PC-3 (cell line): ENCODE measurements at regions not wholly inside any gene's neighbourhood (a gene's known extent, or its start where the extent isn't known, plus 50 kb on each side); places are given as distances from the start of the nearest gene placed in this dataset.

Experiments used
- ATAC-seq: fragments of 200-7000 bp; cut with Tn5 transposase; 2 replicates; pipeline ENCODE4 v1.9.1; 2020; ENCODE audit warnings: mild to moderate bottlenecking, moderate library complexity
- BruUV-seq: library from RNA; stranded (reverse); fragments of 400-500 nt; replicated peaks from 2 replicates; lab custom pipeline; 2021; lab: Mats Ljungman, UMichigan
- CTCF ChIA-PET: fragments of 300-600 bp; sonication (Branson Sonifier 250); formaldehyde crosslinking; loops from one replicate; lab custom pipeline; 2022; ENCODE audit warnings: antibody characterized with exemption; lab: Charles Lee
- POLR2A ChIA-PET: fragments of 300-600 bp; sonication (Branson Sonifier 250); formaldehyde crosslinking; loops from one replicate; lab custom pipeline; 2022; ENCODE audit warnings: antibody characterized with exemption; ENCODE audit not compliant: unreplicated experiment; lab: Charles Lee
- DNase-seq: peaks from one replicate; pipeline ENCODE4 v3.0.0-alpha.2; 2015
- H2AFZ ChIP-seq: fragments of 300-600 bp; sonication (generic); 2 replicates; pipeline ENCODE4 v1.6.0; 2016; ENCODE audit warnings: antibody characterized with exemption, low read length
- H3F3A ChIP-seq: fragments of 300-600 bp; sonication (generic); one replicate; pipeline ENCODE4 v1.6.0; 2017; ENCODE audit warnings: antibody characterized with exemption, low read length, control low read depth, mild to moderate bottlenecking; ENCODE audit not compliant: unreplicated experiment
- H3K27ac ChIP-seq: fragments of 300-600 bp; sonication (generic); 2 replicates; pipeline ENCODE4 v1.5.1; 2016; ENCODE audit warnings: mild to moderate bottlenecking, low read length
- H3K27me3 ChIP-seq: fragments of 300-600 bp; sonication (generic); 2 replicates; pipeline ENCODE4 v1.6.1; 2016; ENCODE audit warnings: low read length, mixed read lengths
- H3K36me3 ChIP-seq: fragments of 300-600 bp; sonication (generic); 2 replicates; pipeline ENCODE4 v1.6.1; 2016; ENCODE audit warnings: low read depth, mixed run types, low read length, mixed read lengths
- H3K4me1 ChIP-seq: fragments of 300-600 bp; sonication (generic); 2 replicates; pipeline ENCODE4 v1.5.1; 2016; ENCODE audit warnings: low read length; ENCODE audit not compliant: insufficient read depth
- H3K4me2 ChIP-seq: fragments of 300-600 bp; sonication (generic); 2 replicates; pipeline ENCODE4 v1.6.0; 2016; ENCODE audit warnings: low read length
- H3K4me3 ChIP-seq: fragments of 300-600 bp; sonication (generic); 2 replicates; pipeline ENCODE4 v1.5.1; 2016; ENCODE audit warnings: mild to moderate bottlenecking, low read length, mixed read lengths
- H3K79me2 ChIP-seq: fragments of 300-600 bp; sonication (generic); 2 replicates; pipeline ENCODE4 v1.6.1; 2017; ENCODE audit warnings: low read length, mixed read lengths
- H3K9ac ChIP-seq: fragments of 300-600 bp; sonication (generic); 2 replicates; pipeline ENCODE4 v1.6.0; 2016; ENCODE audit warnings: mild to moderate bottlenecking, low read length
- H3K9me2 ChIP-seq: fragments of 300-600 bp; sonication (generic); replicated peaks from 2 replicates; pipeline ENCODE4 v1.6.1; 2016; ENCODE audit warnings: mixed run types, low read length, mixed read lengths
- H3K9me3 ChIP-seq: fragments of 300-600 bp; sonication (generic); 2 replicates; pipeline ENCODE4 v1.6.1; 2016; ENCODE audit warnings: low read length, mixed read lengths
- H4K20me1 ChIP-seq: fragments of 300-600 bp; sonication (generic); 2 replicates; pipeline ENCODE4 v1.6.1; 2016; ENCODE audit warnings: low read length, mixed read lengths
- CTCF ChIP-seq: fragments of 300-600 bp; sonication (generic); conservative IDR thresholded peaks from 2 replicates; pipeline ENCODE4 v1.5.1; 2017; ENCODE audit warnings: antibody characterized with exemption, low read depth, mild to moderate bottlenecking, low read length
- EZH2 ChIP-seq: fragments of 300-600 bp; sonication (generic); IDR thresholded peaks from one replicate; pipeline ENCODE4 v1.6.1; 2017; ENCODE audit warnings: antibody characterized with exemption, mild to moderate bottlenecking, low read length; ENCODE audit not compliant: unreplicated experiment
- EZH2phosphoT487 ChIP-seq: fragments of 300-600 bp; sonication (generic); IDR thresholded peaks from 2 replicates; pipeline ENCODE4 v1.6.1; 2018; ENCODE audit warnings: mild to moderate bottlenecking, antibody characterized with exemption, low read length, borderline replicate concordance
- intact Hi-C: fragments of 100-400 bp; cut with micrococcal nuclease; formaldehyde crosslinking; loops from 2 replicates; pipeline ENCODE4 v1.9.0; 2023

- intact Hi-C loops: no loop called here
- no peaks in the 10 kb centered on the region for H4K20me1 ChIP-seq
- H3K4me1 ChIP-seq: peaks cover 25% of the 10 kb centered on the region
- DNase-seq (no peak), ATAC-seq (no peak)
- no TSS peak for BruUV-seq
- no peaks in the 10 kb centered on the region for H3K36me3 ChIP-seq
- CTCF ChIA-PET: no interaction called here
- POLR2A ChIA-PET: no interaction called here
- H3K27me3 ChIP-seq: no peaks in the 10 kb centered on the region
- no peaks in the 10 kb centered on the region for H3K9me3 ChIP-seq
- peaks cover 4% of the 10 kb centered on the region for H3F3A ChIP-seq
- H3K27ac ChIP-seq: no peak overlapping the region
- no peak overlapping the region for H3K4me3 ChIP-seq
- no peak overlapping the region for H3K4me2 ChIP-seq
- no peaks in the 10 kb centered on the region for H3K9me2 ChIP-seq
- H2AFZ ChIP-seq: no peak overlapping the region
- TF ChIP-seq EZH2phosphoT487 (no peak), CTCF (no peak), EZH2 (no peak)
- no peak overlapping the region for H3K9ac ChIP-seq
- no peaks in the 10 kb centered on the region for H3K79me2 ChIP-seq
These were observed 128.9 kb downstream of the BANF2 start for GRCh38 chr20:17828598-17829144.

- no peak overlapping the region for H3K4me2 ChIP-seq
- no peaks in the 10 kb centered on the region for H3K79me2 ChIP-seq
- H4K20me1 ChIP-seq: no peaks in the 10 kb centered on the region
- no peaks in the 10 kb centered on the region for H3K36me3 ChIP-seq
- intact Hi-C loops: no loop called here
- DNase-seq: no peak
- no peaks in the 10 kb centered on the region for H3K27me3 ChIP-seq
- peaks cover 4% of the 10 kb centered on the region for H3F3A ChIP-seq
- no TSS peak for BruUV-seq
- H3K9me3 ChIP-seq: no peaks in the 10 kb centered on the region
- H2AFZ ChIP-seq: no peak overlapping the region
- no peak overlapping the region for H3K4me3 ChIP-seq
- H3K27ac ChIP-seq: no peak overlapping the region
- peaks cover 20% of the 10 kb centered on the region for H3K4me1 ChIP-seq
- no peaks in the 10 kb centered on the region for H3K9me2 ChIP-seq
- TF ChIP-seq CTCF: no peak
- no peak for TF ChIP-seq EZH2phosphoT487
- TF ChIP-seq EZH2: no peak
- ChIA-PET CTCF (no interaction called here), POLR2A (no interaction called here)
- ATAC-seq: no peak
- H3K9ac ChIP-seq: no peak overlapping the region
These were observed 128.2 kb downstream of the BANF2 start for GRCh38 chr20:17827759-17828559.

- H3K4me3 ChIP-seq: no peak overlapping the region
- H3F3A ChIP-seq: no peaks in the 10 kb centered on the region
- ChIA-PET CTCF (no interaction called here), POLR2A (no interaction called here)
- no peak overlapping the region for H3K9ac ChIP-seq
- H3K9me2 ChIP-seq: no peaks in the 10 kb centered on the region
- no peaks in the 10 kb centered on the region for H3K79me2 ChIP-seq
- ATAC-seq (no peak), DNase-seq (no peak)
- no peak overlapping the region for H3K4me2 ChIP-seq
- H3K9me3 ChIP-seq: no peaks in the 10 kb centered on the region
- no peaks in the 10 kb centered on the region for H3K36me3 ChIP-seq
- intact Hi-C loops: no loop called here
- no peaks in the 10 kb centered on the region for H3K27me3 ChIP-seq
- H3K27ac ChIP-seq: no peak overlapping the region
- TF ChIP-seq CTCF (no peak), EZH2phosphoT487 (no peak), EZH2 (no peak)
- no TSS peak for BruUV-seq
- no peak overlapping the region for H2AFZ ChIP-seq
- H3K4me1 ChIP-seq: peaks cover 12% of the 10 kb centered on the region
- H4K20me1 ChIP-seq: no peaks in the 10 kb centered on the region
These were observed 127.3 kb downstream of the BANF2 start for GRCh38 chr20:17827079-17827478.
